ENCODE measurements at regions not wholly inside any gene's neighbourhood (a gene's known extent, or its start where the extent isn't known, plus 50 kb on each side); places are given as distances from the start of the nearest gene placed in this dataset.
A peak's percentile ranks its signal among the peaks of the same experiment; 100 is the strongest.

DNA sequence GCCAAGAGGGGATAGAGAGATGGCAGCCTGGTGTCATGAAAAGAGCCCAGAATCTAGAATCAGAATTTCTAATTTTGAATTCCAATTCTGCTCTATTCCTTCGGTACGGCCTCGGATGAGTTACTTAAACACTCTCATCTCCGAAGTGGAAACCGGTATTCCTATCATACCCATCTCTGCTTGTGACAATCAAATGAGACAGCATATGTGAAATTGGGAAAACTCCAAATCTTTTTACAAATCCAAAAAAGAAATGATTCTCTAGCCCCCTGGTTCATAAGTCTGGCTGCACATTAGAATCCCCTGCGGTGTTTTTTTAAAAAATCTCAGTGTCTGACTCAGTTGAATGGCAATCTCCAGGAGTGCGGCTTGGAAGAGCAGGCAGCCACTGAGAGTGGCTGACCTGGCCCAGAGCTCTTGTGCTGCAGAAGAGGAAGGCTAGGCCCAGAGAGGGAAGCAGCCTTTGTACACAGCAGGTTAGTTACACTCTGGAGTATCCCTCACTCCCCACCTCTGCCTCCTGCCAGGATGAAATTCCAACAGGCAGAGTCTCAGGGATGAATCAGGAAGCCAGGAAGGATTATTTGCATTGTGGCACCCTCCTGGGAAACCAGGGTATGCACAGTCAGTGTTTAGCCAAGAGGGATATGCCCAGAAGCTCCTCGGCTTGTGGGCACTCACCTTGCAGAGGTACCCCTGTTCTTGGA lies 93.6 kb upstream of the ISX start:
- peak; percentile 94 for FAIRE-seq
- DNase-seq (ENCODE audit: low spot score) = no peak

DNA sequence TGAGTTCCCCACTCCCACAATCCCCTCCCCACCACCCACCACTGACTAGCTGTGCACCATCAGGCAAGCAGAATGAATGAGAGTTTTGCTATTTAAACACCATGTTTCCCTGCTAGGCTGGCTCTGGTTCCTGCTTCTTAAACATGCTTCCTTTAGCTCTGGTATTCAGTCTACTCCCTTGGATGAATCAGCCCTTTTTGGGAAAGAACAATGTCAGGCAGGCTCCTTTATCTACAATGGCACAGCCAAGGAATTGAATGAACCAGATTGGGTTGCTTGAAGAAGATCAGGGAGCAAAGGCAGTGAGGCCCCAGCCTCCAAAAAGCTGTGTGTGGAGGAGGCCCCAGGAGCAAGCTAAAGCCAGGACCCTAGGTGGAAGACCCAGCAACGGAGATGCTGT lies 92.9 kb upstream of the ISX start:
- no peak for DNase-seq (ENCODE audit: low spot score)
- FAIRE-seq = peak; percentile 23

DNA sequence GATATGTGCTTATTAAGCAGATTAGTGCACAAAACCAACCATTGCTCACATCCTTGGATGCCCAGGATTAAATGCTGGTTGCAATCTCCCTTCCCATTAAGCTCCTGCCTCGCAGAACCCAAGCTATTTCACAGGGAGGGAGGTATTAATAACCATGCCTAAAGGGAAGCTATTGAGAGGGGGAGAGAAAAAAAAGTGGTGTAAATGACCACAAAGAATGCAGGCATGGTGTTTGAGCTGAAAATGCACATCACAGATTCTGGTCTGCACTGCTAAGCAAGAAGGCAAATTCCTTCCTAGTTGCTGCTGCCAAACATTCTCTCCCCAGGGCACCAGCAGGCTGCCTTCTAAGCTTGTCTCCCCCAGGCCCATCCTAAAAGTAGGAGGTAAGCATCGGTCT lies 92.0 kb upstream of the ISX start:
- no peak for DNase-seq (ENCODE audit: low spot score)
- FAIRE-seq = peak; percentile 88

DNA sequence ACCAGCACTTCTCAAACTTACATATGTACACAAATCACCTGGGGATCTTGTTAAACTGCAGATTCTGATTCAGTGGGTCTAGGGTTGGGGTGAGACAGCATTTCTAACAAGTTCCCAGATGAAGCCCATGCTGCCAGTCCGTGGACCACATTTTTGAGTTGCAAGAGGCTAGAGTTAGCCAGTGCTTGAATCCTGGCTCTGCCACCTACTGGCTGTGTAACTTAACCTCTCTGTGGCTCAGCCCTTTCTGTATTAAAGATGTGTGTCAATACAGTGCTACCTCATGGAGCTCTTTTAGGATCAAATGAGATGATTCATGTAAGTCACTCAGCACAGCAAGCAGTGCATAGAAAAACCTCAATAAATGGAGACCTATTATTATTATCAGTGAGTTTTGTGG lies 90.2 kb upstream of the ISX start:
- DNase-seq (ENCODE audit: low spot score) = no peak
- FAIRE-seq = peak; percentile 55

DNA sequence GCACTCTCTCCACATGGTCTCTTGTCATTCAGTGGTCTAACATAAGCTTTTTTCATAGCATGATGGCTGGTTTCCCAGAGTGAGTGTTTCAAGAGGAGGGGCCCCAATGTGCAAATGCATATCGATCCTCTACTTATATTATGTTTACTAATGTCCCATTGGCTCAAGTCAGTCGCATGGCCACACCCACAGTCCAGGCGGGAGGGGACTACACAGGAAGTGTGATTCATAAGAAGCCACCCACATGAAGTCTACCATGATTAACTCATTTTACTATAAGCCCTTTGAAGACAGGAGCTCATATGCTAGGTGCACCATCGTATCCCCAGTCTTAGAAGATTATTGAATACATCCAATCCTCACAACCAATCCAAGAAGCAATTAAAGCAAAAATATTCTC lies 89.5 kb upstream of the ISX start:
- DNase-seq (ENCODE audit: low spot score) (no peak), FAIRE-seq (peak; percentile 46)

DNA sequence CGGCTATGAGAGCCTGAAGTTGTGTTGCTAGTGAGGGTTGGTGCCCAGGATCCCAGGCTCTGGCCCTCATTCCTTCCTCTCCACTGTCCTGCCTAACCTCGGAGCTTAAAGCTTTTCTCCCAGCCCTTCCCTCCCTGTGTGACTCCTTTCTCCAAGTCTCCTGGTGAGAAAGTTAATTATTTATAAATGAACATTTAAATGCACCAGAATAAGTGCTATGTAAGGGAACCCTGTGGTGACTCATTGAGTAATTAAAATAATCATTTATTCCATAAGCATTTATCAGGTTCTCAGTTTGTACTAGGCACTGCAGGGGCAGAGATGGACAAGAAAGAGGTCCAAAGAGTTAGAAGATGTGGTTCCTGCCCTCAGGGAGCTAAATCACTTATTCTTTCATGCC lies 89.1 kb upstream of the ISX start:
- DNase-seq (ENCODE audit: low spot score) (no peak), FAIRE-seq (no peak)

DNA sequence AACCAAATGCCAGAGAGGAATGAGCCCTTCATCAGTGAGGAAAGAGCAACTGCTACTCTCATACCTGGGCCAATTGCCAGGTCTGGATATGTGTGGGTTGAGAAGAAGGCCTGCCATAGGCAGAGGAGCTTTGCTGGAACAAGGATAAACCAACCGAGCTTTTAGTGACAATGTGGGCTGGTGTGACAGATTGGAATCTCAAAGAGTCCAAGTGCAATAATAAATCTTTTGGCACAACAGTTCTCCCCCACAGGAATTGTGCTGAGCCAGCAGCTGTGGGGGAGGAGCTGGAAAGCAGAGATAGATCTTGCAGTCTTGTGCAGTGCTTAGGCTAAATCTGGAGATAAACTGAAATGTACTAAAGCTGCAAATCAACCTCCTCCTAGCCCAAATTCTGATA lies 79.4 kb upstream of the ISX start:
- DNase-seq (ENCODE audit: low spot score) (no peak), FAIRE-seq (no peak)

DNA sequence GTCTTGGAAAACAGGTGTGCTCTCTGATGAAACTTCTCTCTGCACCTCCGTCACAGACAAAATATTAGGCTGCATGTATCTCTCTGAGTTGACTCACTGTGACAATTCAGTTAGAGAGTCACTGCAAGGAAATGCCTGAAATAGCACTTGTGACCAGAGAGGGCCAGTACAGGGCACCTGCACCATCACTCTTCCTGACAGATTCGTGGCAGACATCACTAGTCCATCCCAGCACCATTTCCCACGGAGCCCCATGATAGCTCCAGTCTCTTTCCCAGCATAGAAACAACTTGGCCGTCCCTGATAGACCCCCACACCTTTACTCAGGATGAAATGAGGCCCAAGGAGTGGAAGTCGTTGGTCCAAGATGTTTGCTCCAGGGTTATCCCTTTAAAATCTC lies 73.3 kb upstream of the ISX start:
- FAIRE-seq (peak; percentile 96), DNase-seq (ENCODE audit: low spot score) (peak; percentile 79)

DNA sequence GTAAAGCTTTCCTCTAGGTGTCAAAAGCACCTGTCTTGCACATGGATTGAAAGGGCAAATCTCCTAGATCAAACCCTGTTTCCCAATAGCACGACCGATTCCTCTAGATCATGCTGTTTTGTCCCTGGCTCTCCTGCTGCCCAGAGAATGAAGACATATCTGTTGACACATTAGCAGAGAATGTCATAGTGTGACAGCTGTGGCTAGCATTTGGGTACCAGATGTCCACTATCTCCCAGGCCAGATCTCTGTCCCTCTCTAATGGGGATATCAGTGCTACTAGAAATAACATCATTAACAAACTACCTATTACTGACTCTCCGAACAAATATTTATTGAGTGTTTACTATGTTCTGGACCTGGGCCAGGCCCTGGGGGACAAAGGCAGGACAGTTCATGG lies 72.4 kb upstream of the ISX start:
- DNase-seq (ENCODE audit: low spot score) = no peak
- peak; percentile 95 for FAIRE-seq

DNA sequence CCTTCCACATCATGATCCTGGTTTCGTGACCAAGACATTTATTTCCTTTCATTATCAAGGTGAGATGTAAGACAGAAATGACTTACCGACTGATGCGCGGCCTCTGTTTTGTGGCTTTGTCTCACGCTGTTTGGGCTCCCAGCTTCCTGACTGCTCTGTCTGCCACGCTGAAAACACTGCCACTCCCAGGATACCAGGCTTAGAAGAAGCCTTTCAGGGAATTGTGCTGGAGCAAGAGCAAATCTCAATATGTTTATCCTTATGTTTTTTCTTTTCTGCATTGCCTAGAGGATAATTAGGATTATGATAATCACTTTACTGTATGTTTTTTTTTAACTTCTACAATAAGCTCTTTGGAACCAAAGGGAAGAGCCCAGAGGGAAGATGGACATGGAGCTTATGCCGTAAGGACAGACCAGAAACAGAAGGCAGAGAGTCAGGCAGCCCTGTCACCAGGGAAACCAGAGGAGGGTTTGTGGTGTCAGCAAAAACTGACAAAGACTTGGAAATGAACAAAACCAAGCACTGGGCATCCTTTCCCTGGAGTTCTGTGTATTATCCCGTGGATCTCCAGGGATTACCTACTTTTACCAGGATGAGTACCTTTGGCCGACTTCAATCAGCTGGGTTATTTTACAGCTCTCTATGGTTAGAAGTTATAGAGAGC lies 68.2 kb upstream of the ISX start:
- DNase-seq (ENCODE audit: low spot score) (no peak), FAIRE-seq (peak; percentile 90)

DNA sequence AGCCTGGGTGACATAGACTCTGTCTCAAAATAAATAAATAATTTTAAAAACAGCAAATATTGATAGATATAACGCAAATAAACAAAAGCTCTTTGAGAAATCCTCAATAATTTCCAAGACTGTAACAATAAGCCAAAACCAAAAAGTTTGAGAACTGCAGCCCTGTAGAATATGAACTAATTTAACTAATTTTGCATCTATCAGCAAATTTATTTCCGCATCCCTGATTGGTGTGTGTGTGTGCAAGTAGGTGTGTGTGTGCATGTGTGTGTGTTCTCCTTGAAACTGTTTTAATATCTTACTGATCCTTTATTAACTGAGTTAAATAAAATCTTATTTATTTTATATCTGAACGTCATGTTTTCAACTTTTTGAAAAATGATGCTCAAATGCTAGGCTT lies 67.0 kb upstream of the ISX start:
- FAIRE-seq (no peak), DNase-seq (ENCODE audit: low spot score) (no peak)

DNA sequence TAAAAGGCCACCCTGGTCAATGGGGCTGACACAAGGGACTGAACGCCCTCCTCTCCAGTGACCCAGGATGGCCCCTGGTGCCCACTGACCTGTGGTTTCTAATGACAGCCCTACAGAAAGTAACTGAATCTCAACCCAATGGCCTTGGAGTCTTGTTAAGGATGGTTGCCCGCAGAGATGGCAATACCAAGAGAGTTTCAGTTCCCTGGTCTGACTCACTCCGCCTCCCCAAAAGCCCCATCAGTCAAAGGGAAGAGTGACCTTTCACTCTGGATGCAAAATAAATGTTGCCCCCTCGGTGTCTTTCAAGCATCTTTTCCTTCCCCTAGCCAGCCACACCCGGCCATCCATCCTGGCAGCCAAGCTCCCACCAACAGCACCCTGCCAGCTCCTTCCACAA lies 57.7 kb upstream of the ISX start:
- no peak for DNase-seq (ENCODE audit: low spot score)
- FAIRE-seq = peak; percentile 56

DNA sequence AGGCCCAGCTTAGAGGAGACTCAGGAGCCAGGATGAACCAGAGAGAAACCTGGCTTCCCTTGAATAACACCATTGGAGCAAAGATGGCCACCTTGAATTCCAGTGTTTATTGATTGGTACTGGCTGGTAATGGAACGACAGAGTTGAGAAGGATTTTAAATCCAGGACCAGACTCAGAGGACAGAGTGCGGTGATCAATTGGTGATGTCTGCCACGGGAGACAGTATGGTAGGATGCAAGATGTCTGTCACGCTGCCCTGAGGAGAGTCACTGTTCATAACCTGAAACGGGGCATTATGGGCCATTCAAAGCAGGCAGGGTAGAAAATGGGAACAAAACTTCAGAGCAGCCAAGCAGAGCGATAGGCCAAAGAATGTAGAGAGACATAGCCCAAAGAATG lies 55.4 kb upstream of the ISX start:
- peak; percentile 94 for FAIRE-seq
- no peak for DNase-seq (ENCODE audit: low spot score)

DNA sequence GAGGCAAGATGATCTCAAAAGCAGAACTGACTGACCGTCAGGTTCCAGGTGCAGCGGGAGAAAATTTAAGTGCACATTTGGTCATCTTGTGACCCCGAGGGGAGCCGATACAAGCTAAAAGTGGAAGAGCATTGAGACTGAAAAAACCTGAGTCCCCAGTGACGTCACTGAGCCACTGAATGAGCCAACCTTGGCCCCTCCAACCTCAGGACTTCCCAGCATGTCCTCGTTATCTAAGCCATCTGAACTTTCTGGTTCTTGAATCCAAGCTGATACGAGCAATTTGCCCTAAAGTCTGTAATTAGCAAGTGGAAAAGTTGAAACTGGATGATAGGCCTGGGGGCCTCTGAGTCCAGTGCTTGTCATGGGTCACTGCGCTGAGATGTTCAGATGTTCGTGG lies 51.1 kb upstream of the ISX start:
- no peak for DNase-seq (ENCODE audit: low spot score)
- FAIRE-seq = no peak

Data from urothelium cell line (cell line).